KMS-11 (cell line): ENCODE measurements at regions not wholly inside any gene's neighbourhood (a gene's known extent, or its start where the extent isn't known, plus 50 kb on each side); places are given as distances from the start of the nearest gene placed in this dataset.
"Not testable (repeated sequence)": the region's sequence is repeated elsewhere in the genome, so short reads cannot be mapped to it uniquely, and the experiment has no call there.

Source experiments
- H2AFZ ChIP-seq: fragments of 200-600 bp; sonication (generic); 2 replicates; pipeline ENCODE4 v1.6.1; 2016; ENCODE audit warnings: antibody characterized with exemption, mixed run types, low read depth
- H3K27ac ChIP-seq: fragments of 200-600 bp; sonication (generic); 2 replicates; pipeline ENCODE4 v1.6.1; 2016; ENCODE audit warnings: mild to moderate bottlenecking, mixed run types
- H3K27me3 ChIP-seq: fragments of 200-600 bp; sonication (generic); 2 replicates; pipeline ENCODE4 v1.6.1; 2017; ENCODE audit warnings: mild to moderate bottlenecking, low read depth, mixed run types, moderate library complexity; ENCODE audit not compliant: insufficient read depth
- H3K36me3 ChIP-seq: fragments of 200-600 bp; sonication (generic); 2 replicates; pipeline ENCODE4 v1.6.1; 2017; ENCODE audit warnings: mild to moderate bottlenecking, mixed run types; ENCODE audit not compliant: insufficient read depth
- H3K4me1 ChIP-seq: fragments of 200-600 bp; sonication (generic); 2 replicates; pipeline ENCODE4 v1.6.1; 2016; ENCODE audit warnings: mild to moderate bottlenecking, low read depth, mixed run types; ENCODE audit not compliant: poor library complexity, severe bottlenecking
- H3K4me2 ChIP-seq: fragments of 200-600 bp; sonication (generic); 2 replicates; pipeline ENCODE4 v1.7.0; 2016; ENCODE audit warnings: mild to moderate bottlenecking, mixed run types
- H3K4me3 ChIP-seq: fragments of 200-600 bp; sonication (generic); IDR thresholded peaks from 2 replicates; pipeline ENCODE4 v1.6.1; 2017; ENCODE audit warnings: low read depth, low read length, mixed read lengths; ENCODE audit not compliant: insufficient read depth
- H3K79me2 ChIP-seq: fragments of 200-600 bp; sonication (generic); 2 replicates; pipeline ENCODE4 v1.6.1; 2016; ENCODE audit warnings: low read depth, mixed run types; ENCODE audit not compliant: insufficient read depth
- H3K9ac ChIP-seq: fragments of 200-600 bp; sonication (generic); 2 replicates; pipeline ENCODE4 v1.6.1; 2016; ENCODE audit warnings: mild to moderate bottlenecking, mixed run types
- H4K20me1 ChIP-seq: fragments of 200-600 bp; sonication (generic); 2 replicates; pipeline ENCODE4 v1.6.1; 2016; ENCODE audit warnings: mild to moderate bottlenecking, mixed run types; ENCODE audit not compliant: insufficient read depth
- TF ChIP-seq, protein P1 (sequence below): fragments of 200-600 bp; sonication (generic); conservative IDR thresholded peaks from 2 replicates; pipeline ENCODE4 v1.6.1; 2017; ENCODE audit warnings: low read depth, mild to moderate bottlenecking, antibody characterized with exemption, low read length, moderate library complexity, mixed read lengths

DNA sequence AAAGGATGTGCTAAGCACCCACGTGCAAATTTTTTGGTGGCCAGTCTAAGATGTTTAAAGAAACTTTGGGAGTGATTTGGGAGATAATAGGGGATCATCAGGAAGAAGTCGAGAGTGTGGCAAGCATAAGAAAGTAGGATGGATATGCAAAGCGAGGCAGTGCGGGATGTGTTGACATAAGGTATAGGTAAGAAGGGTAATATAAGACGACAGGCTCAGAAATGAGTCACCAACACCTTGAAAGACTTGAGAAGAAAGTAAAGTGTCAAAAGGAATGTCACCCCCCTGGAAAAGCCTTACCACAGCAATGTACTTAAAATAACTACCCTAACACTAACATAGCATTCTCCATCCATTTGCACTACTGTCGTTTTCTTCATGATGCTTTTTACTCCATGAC is 69.8 kb upstream of the BMP2K start:
- Histone ChIP-seq H3K4me2 (no peak overlapping the region), H3K27ac (no peak overlapping the region)

DNA sequence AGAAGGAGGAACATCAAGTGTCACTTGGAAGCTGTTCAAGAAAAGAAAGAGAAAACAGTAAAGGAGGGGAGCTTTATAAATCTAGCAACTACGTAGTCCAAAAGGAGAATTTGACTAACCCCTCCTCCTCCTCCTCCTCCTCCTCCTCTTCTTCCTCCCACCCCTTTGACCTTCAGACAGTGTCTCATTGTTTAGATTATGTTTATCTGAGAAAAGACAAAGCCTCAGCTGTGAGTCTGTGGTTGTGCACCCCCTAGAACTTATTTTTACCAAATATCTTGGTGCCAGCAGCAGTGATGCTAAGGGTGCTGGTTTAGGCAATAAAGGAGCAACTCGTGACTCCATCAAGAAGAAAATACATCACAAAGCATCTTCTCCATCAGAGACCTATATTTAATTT is 68.9 kb upstream of the BMP2K start:
- Histone ChIP-seq H3K4me3 (no peak overlapping the region), H4K20me1 (no peaks in the 10 kb centered on the region), H3K79me2 (no peaks in the 10 kb centered on the region), H3K4me1 (peaks cover 12% of the 10 kb centered on the region), H3K27ac (no peak overlapping the region), H3K9ac (no peak overlapping the region), H2AFZ (no peak overlapping the region), H3K36me3 (no peaks in the 10 kb centered on the region), H3K27me3 (no peaks in the 10 kb centered on the region), H3K4me2 (no peak overlapping the region)
- TF ChIP-seq, protein P1, sequence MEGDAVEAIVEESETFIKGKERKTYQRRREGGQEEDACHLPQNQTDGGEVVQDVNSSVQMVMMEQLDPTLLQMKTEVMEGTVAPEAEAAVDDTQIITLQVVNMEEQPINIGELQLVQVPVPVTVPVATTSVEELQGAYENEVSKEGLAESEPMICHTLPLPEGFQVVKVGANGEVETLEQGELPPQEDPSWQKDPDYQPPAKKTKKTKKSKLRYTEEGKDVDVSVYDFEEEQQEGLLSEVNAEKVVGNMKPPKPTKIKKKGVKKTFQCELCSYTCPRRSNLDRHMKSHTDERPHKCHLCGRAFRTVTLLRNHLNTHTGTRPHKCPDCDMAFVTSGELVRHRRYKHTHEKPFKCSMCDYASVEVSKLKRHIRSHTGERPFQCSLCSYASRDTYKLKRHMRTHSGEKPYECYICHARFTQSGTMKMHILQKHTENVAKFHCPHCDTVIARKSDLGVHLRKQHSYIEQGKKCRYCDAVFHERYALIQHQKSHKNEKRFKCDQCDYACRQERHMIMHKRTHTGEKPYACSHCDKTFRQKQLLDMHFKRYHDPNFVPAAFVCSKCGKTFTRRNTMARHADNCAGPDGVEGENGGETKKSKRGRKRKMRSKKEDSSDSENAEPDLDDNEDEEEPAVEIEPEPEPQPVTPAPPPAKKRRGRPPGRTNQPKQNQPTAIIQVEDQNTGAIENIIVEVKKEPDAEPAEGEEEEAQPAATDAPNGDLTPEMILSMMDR = no peak

More for the DNA sequence above, 69.8 kb upstream of the BMP2K start:
- Histone ChIP-seq H3K36me3 (no peaks in the 10 kb centered on the region), H3K27me3 (no peaks in the 10 kb centered on the region), H4K20me1 (no peaks in the 10 kb centered on the region), H3K79me2 (no peaks in the 10 kb centered on the region), H3K4me3 (no peak overlapping the region), H2AFZ (no peak overlapping the region), H3K9ac (no peak overlapping the region), H3K4me1 (peaks cover 12% of the 10 kb centered on the region)
- TF ChIP-seq, protein P1 = no peak

DNA sequence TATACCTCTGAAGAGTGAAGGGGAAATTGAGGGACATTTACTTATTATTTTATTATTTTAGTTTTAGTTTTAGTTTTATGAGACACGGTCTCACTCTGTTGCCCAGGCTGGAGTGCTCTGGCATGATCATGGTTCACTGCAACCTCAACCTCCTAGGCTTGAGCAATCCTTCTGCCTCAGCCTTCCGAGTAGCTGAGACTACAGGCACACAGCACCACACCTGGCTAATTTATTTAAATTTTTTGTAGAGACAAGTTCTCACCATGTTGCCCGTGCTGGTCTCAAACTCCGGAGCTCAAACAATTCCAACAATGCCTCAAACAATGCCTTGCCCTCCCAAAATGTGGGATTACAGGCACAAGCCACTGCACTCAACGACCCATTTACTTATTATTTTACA is 68.4 kb upstream of the BMP2K start:
- H2AFZ ChIP-seq = no peak overlapping the region
- no peak overlapping the region for H3K4me3 ChIP-seq
- no peaks in the 10 kb centered on the region for H3K79me2 ChIP-seq
- H3K4me2 ChIP-seq = no peak overlapping the region
- no peak overlapping the region for H3K27ac ChIP-seq
- no peak overlapping the region for H3K9ac ChIP-seq
- TF ChIP-seq, protein P1 = no peak
- peaks cover 12% of the 10 kb centered on the region for H3K4me1 ChIP-seq
- H3K36me3 ChIP-seq = no peaks in the 10 kb centered on the region
- H3K27me3 ChIP-seq = no peaks in the 10 kb centered on the region
- H4K20me1 ChIP-seq = no peaks in the 10 kb centered on the region

DNA sequence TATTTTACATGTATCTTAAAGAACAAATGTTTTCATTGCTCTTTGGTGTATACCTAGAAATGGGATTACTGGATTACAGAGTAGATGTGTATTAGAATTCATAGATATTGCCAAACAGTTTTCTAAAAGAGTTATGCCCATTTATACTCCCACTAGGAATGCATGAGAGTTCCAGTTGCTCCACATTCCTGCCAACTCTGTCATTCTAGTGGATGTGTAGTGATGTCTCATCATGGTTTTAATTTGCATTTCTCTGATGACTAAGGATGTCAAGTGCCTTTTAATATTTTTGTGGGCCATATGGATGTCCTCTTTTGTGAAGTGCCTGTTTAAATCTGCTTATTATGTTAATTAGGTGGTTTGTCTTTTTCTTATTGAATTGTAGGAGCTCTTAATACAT is 65.6 kb upstream of the BMP2K start:
- no peak overlapping the region for H3K4me2 ChIP-seq
- TF ChIP-seq, protein P1 = no peak
- no peak overlapping the region for H2AFZ ChIP-seq
- H3K27ac ChIP-seq = no peak overlapping the region
- no peaks in the 10 kb centered on the region for H3K79me2 ChIP-seq
- no peak overlapping the region for H3K9ac ChIP-seq
- no peaks in the 10 kb centered on the region for H3K36me3 ChIP-seq
- no peaks in the 10 kb centered on the region for H3K27me3 ChIP-seq
- no peak overlapping the region for H3K4me3 ChIP-seq
- peaks cover 2% of the 10 kb centered on the region for H3K4me1 ChIP-seq
- H4K20me1 ChIP-seq = no peaks in the 10 kb centered on the region

DNA sequence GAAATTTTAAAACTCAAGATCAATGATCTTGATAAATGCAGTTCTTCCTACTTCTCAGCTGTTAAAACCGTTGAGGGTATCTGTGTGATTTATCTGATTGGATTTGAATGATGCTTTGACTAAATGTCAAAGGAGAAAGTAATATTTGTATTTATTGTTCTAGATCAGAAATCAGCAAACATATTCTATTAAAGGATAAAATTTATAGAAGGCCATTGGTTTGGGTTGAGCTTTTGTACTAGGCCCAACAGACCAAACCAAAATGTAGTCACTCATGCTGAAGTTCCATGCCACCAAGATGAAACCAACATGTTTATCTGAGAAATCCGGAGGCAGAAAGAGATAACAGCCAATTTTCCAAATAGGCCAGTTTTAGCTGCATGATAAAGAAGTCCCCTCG is 64.5 kb upstream of the BMP2K start:
- Histone ChIP-seq H3K79me2 (no peaks in the 10 kb centered on the region), H3K4me2 (no peak overlapping the region), H2AFZ (no peak overlapping the region), H3K36me3 (no peaks in the 10 kb centered on the region), H3K9ac (no peak overlapping the region), H3K27ac (no peak overlapping the region), H3K4me3 (no peak overlapping the region), H4K20me1 (no peaks in the 10 kb centered on the region), H3K27me3 (no peaks in the 10 kb centered on the region), H3K4me1 (no peaks in the 10 kb centered on the region)
- TF ChIP-seq, protein P1 = no peak

DNA sequence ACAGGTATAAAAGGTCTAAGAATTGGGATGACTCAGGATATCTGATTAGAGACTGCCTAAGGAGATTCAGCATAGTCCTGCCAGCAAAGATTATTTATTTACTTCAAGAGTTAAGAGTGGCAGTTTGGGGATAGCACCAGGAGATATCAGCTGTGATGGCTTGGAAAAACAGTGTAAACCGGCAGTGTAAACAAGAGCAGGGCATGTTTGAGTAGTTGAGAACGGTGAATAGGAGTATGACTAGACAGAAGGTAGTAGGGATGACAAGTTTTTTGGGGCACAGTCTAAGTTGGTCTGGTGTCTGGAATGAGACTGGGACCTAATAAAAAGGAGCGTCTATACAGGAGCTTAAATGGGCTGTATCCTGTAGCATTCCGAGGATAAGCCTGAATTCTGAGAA is 61.6 kb upstream of the BMP2K start:
- not testable (repeated sequence) for H3K27me3 ChIP-seq

DNA sequence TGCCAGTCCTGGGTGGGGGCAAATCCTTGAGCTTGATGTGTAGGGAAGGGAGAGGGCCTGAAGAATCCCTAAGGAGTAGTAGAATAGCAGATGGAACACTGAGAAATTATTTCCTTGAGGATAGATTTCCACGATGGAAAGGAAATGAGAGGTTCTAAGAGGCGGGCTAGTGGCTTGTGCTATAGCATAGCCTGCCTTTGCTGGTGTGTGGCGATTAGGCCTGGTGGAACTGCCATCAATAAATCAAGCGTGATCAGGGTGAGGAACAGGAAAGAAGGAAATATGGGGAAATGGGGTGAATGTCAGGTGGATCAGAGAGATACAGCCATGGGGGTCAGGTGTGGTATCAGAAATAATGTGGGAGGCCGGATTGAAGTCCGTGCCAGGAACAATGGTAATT is 60.8 kb upstream of the BMP2K start:
- not testable (repeated sequence) for H3K4me3 ChIP-seq, H3K36me3 ChIP-seq, H4K20me1 ChIP-seq, H2AFZ ChIP-seq, H3K4me2 ChIP-seq, H3K9ac ChIP-seq, H3K27me3 ChIP-seq, H3K4me1 ChIP-seq, H3K79me2 ChIP-seq, H3K27ac ChIP-seq

More for the DNA sequence above, 61.6 kb upstream of the BMP2K start:
- H4K20me1 ChIP-seq, H3K4me3 ChIP-seq, H3K27ac ChIP-seq, H2AFZ ChIP-seq, H3K79me2 ChIP-seq, H3K4me2 ChIP-seq, H3K36me3 ChIP-seq, H3K9ac ChIP-seq, H3K4me1 ChIP-seq: not testable (repeated sequence)
